ENCODE measurements at regions not wholly inside any gene's neighbourhood (a gene's known extent, or its start where the extent isn't known, plus 50 kb on each side); places are given as distances from the start of the nearest gene placed in this dataset.

DNA sequence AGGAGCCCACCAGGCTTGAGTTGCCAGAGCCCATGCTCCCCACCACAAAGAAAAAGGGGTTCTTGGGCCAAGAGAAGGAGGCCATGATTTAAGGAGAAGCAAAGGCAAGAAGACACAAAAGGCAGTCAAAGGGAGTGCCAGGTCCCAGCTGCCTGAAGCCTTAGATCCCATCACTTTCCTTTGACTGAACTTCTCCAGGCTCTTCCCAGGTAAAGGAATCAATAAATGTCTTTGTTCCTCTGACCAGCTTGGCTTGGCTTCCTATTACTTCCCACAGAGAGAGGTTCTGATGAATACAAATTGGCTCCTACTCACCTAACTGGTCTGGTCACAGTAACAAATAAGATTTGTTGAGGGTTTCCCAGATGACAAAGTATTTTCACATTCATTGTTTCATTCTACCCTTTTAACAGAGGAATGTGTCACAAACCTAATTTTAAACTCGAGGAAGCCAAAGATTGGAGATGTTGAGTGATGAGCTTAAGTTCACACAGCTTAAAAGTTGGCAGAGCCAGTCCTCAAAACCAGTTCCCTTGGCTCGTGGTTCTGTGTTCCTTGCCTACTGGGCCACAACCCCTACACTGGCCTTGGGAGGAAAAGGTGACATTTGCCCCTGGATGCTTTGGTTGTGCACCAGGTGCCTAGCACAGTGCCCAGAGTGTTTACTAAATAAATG lies 96.4 kb upstream of the SESN3 start:
- DNase-seq (ENCODE audit: low spot score) (no peak), ATAC-seq (no peak)
- intact Hi-C loops (cut with DNase I): no loop called here

DNA sequence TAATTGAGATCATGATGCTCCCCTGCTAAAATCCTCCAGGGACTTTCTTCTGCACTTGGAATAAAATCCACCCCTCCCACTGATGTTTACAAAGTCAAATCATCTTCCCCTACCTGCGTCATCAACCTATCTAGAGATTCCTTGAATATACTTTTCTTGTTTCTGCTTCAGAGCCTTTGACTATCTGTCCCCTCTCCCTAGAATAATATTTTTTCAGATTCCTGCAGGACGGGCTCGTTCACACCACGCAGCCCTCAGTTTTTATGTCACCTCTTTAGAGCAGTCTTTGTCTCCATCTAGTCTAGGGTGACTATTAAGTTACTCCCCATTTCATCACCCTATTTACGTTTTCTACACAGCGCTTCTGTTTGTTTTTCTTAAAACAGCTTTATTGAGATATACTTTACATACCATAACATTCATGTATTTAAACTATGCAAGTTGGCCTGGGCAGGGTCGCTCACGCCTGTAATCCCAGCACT lies 94.8 kb upstream of the SESN3 start:
- intact Hi-C loops (cut with DNase I): no loop called here
- ATAC-seq (peak; percentile 71), DNase-seq (ENCODE audit: low spot score) (no peak)

DNA sequence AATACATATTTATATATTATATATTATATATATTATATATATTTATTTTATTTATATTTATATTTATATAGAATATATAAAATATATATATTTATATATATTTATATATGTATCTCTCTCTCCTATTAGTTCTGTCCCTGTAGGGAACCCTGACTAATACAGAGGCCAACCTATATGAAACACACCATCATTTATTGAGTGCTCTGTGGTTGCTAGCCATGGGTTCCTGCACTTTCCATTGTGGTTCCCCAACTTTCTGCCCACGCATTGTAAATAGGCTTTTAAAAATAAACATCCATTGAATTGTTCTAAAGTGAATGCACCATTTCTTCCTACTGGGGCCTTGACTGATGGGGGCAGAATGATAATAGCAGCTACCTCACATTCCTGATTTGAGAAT lies 93.8 kb upstream of the SESN3 start:
- DNase-seq (ENCODE audit: low spot score) (no peak), ATAC-seq (no peak)
- intact Hi-C loops (cut with DNase I): no loop called here

DNA sequence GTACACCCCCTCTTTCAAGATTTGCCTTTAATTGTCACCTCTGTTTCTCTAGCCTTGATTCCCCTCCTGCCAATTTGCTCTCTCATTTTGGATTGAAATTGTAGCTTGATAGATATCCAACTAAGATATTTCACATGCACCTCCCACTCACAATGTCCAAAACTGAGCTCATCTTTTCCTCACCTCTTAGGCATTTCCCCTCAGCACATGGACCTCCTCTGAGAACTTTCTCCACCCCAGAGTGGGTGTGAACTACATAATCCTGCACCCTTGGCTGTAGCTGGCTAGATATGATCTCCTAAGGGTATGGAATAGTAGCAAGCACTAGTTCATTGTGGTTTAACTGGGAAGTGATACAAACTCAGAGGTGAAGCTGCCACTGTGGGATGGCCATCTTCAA lies 91.5 kb upstream of the SESN3 start:
- intact Hi-C loops (cut with DNase I): no loop called here
- ATAC-seq: peak; percentile 76
- no peak for DNase-seq (ENCODE audit: low spot score)

DNA sequence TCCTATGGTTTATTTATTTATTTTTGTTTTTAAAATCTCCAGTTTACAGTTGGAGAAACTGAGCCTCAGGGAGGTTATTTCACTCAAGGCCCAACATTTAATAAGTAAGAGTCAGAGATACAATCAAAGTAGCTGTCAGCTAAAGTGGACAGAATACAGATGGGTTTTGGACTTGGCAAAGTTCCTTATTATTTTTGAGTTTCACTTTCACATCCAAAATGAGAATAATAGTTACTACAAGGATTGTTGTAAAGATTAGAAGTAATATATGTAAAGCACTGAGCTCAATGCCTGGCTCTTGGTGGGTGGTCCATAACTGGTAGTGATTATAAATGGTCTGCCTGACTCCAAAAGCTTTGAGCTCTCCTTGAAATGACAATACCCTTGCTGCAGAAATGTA lies 87.5 kb upstream of the SESN3 start:
- intact Hi-C loops (cut with DNase I): no loop called here
- DNase-seq (ENCODE audit: low spot score): no peak
- no peak for ATAC-seq

DNA sequence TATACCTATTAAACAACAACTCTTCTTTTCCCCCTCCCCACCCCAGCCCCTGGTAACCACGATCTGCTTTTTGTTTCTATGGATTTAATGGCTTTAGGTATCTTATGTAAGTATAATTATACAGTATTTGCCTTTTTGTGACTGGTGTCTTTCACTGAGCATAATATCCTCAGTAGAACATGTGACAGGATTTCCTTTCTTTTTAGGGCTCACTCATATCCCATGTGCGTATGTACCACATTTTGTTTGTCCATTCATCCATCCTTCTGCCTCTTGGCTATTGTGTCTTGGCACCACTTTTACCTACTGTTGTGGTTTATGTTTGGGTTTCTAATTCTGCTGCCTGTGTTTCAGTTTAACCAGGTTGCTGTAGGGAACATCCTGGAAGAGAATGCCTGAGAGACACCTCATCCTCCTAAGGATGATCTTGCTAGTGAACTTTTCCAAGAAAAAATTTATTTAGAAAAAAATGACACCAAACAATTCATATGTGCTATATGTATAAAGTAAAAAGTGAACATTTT lies 77.6 kb upstream of the SESN3 start:
- ATAC-seq (no peak), DNase-seq (ENCODE audit: low spot score) (no peak)

DNA sequence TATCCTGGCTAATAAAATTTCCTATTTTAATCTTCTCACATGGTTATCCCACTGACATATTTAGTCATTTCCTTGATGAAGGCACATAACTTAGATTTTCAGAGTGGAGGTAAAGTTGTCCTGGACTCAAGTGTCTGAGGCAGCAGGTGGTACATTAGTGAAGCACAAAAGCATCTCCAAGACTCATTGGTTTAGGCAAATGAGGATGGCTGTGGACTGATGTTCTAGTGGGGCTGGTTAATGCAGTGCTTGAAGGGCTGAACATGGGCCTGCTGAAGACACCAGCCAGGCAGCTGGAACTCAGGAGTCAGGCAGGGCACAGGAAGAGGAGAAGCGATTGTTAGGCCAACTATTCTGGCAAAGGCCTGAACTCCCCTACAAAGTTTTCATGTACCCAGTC lies 76.3 kb upstream of the SESN3 start:
- ATAC-seq: no peak
- no peak for DNase-seq (ENCODE audit: low spot score)
- intact Hi-C loops (cut with DNase I): no loop called here

More for the DNA sequence above, 77.6 kb upstream of the SESN3 start:
- intact Hi-C loops (cut with DNase I): no loop called here

DNA sequence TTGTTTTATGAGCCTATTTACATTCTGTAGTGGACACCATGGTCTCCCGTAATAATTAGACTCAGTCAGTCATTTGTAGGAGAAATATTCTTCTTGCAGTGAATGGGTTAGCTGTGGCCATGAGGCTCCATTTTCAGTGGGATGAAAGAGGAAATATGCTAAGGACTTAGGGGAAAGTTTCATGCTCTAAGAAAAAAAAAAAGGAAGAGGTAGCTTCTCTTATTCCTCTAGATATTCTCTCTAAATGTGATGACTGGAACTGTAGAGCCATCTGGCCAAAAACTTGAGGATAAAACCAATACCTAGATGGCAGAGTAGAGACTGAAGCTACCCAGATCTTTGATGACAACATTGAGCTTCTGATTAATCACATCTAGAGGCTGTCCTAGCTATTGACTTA lies 75.8 kb upstream of the SESN3 start:
- intact Hi-C loops (cut with DNase I): no loop called here
- DNase-seq (ENCODE audit: low spot score): no peak

DNA sequence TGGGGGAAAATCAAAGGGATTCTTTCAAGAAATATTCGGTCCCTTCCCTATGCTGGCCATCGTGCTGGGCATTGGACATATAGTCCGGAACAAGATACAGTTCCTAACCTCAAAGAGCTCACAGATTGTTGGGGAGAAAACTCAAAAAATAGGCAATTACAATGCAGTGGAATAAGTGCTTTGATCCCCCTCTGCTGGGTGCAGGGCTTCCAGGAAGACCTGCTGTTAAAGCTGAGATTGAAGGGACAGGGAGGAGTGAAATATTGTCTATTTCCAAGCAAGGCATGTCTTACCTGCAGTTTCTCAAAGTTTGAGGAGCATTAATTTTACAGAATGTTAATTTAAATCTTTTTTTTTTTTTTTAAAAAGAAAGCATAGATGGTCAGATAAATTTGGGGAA lies 75.1 kb upstream of the SESN3 start:
- DNase-seq (ENCODE audit: low spot score) (no peak), ATAC-seq (peak; percentile 41)
- intact Hi-C loops (cut with DNase I): no loop called here

More for the DNA sequence above, 75.8 kb upstream of the SESN3 start:
- peak; percentile 34 for ATAC-seq

DNA sequence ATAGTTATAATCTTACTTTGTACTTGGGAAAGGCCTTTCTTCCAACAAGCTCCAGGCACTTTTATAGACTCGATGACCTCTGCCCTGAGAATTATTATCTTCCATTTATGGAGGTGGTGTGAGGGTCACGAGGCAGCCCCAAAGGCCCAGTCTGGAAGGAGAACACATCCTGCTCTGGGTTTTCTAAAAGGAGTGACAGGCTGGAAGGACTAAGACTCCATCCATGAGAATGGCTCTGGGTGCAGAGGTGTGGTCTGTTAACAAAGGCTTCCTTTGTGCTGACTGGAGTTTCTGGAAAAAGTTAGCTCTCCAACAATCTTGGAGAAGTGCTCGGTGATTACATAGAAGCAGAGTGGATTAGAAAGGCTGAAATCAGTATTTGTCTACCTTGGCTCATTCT lies 74.7 kb upstream of the SESN3 start:
- ATAC-seq: peak; percentile 85
- intact Hi-C loops (cut with DNase I): no loop called here

DNA sequence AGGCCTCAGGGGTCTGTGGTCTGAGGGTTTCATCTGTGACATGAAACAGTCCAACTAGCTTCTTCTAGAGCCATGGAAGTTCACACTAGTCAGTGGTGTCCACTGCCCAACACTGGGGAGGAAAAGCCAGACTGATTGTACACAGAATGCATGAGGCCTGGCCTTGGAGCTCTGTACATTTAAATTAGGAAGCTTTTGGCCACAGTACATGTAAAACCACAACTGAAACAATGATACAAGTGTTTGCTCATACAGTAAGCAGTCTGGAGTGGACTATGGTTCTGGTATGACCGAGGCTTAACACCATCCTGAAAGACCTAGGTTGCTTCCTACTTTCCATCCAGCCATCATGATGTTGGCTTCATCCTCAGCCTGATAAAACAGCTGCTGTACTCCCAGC lies 73.8 kb upstream of the SESN3 start:
- DNase-seq (ENCODE audit: low spot score): no peak
- intact Hi-C loops (cut with DNase I): no loop called here
- no peak for ATAC-seq

More for the DNA sequence above, 74.7 kb upstream of the SESN3 start:
- DNase-seq (ENCODE audit: low spot score): no peak

DNA sequence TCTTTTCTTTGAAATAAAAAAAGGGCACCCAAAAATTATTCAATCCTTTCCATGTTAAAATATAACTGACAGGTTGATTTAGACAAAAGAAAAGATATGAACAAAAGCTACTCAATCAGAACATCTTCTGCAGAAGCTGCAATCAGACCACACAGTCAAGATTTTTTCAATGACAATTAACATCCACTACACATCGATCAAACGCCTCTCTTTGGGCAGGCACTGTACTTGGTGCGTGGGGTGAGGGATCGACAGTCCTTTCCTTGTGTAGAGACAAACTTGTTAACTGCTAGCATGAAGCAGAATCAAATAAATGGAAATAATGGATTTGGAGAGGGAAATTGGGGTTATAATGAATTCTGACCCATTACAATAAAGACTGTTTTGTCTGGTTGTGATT lies 71.2 kb upstream of the SESN3 start:
- no peak for DNase-seq (ENCODE audit: low spot score)
- no peak for ATAC-seq
- intact Hi-C loops (cut with DNase I): no loop called here

DNA sequence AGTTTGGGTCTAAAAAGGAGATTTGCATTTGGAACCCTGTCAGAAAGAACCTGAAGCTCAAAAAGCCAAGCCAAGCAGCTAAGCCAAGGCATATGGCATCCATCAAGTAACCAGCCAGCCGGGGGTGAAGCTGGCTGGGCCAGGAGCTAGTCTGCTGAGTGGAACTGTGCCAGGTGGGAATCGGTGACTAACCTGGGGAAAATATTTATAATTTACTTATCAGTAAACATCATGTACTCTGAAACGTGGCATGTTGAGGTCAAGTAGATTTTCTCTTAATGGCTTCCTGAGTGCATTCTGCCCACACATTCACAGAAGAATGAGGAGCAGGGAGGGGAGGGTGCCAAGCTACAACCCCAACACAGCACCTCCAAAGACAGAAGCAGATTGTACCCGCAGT lies 70.5 kb upstream of the SESN3 start:
- intact Hi-C loops (cut with DNase I): no loop called here
- no peak for DNase-seq (ENCODE audit: low spot score)
- ATAC-seq: no peak

DNA sequence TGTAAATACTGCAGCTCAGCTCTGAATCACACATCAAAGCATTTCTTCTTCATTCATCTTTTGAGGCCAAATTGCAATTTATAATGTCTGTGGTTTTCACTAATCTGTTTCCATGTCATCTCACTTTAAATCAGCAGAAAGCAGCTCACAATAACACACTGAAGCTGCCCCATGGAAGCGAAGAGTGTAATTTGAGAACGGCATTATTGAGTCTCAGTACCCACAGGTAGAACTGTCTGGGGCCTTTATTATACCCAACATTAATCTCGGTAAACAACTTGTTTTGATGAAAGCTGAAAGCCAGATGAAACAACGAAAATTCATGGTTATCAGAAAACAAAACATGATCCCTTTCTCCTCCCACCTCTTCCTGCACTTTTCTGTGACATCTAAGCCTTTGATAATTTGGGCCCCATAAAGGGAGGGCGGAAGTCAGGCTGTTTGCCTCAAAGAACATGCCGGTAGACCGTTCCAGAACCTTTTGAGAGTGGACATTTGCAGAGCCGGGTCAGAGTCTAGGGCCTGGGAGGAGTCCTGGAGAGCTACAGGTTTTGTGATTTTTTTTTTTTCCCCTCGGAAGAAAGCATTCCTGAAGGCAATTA lies 68.2 kb upstream of the SESN3 start:
- DNase-seq (ENCODE audit: low spot score) (no peak), ATAC-seq (peak; percentile 40)
- intact Hi-C loops (cut with DNase I): no loop called here

DNA sequence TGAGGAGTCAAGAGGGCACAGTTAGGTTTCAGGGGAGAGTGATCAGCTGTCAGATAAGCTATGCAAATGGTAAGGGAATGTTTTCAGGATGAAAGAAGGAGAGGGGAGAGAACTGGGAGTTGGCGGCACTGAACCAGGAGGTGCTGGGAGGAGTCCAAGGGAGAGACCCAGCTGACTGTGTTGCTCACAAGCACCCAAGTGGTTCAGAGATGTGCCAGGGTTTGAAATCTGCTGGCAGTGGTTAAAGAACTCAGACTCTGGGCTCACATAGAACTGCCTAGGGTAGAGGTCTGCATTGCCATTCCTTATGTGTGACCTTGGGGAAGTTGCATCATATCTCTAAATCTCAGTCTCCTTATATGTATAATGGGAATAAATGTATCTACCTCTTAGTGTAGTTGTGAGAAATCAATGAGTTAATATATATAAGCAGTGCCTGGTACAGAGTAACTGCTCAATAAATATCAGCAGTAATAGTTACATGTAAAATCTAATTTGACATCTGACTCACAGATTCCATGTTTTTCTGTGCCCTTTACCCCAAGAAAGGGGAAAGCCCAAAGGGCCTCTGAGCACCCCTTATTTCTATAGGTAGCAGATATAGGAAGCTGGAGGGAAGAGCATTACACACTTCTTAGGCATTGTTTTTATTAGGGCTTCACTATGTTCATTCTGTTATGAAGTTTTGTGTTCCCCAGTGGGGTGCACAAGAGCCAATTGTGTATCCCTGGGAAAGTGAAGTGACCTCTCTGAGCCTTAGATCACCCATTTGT lies 66.9 kb upstream of the SESN3 start:
- no peak for DNase-seq (ENCODE audit: low spot score)
- no peak for ATAC-seq
- intact Hi-C loops (cut with DNase I): no loop called here

DNA sequence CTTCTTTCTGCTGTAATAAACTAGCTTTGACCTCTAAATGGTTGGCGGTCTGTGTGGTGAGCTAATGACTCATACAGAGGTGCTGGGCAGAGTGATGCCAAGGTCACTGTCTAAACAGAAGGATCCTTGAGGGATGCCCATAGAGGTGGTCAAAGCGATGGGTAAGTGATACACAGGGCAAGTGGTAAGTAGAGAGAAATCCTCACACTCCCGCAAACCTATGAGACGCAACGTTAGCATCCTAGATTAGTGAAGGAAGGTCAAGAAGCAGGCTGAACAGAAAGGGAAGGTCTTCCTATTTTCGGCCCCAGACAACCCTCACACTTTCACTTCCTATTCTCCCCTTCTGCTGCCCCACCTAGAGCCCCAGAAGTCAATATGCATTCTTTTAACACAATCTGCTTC lies 65.6 kb upstream of the SESN3 start:
- DNase-seq (ENCODE audit: low spot score) (no peak), ATAC-seq (no peak)
- intact Hi-C loops (cut with DNase I): no loop called here

DNA sequence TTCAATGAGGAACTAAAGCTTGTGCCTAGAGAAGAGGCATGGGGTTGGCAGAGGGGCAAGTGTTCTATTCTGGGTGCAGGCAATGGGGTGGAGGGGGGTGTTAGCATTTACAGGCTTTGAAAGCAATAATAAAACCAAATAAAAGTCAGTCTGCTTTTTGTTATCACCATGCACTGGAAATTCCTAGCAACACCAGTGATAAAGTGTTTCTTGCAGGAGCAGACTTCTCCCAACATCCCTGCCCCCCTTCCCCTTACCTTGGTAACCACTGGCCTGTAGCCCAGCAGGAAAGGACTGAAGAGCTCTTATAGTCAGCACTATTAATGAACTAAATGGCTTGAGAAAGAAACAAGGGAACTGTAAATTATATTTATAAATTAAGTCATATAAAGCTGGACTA lies 65.2 kb upstream of the SESN3 start:
- intact Hi-C loops (cut with DNase I): no loop called here
- DNase-seq (ENCODE audit: low spot score): no peak
- no peak for ATAC-seq

DNA sequence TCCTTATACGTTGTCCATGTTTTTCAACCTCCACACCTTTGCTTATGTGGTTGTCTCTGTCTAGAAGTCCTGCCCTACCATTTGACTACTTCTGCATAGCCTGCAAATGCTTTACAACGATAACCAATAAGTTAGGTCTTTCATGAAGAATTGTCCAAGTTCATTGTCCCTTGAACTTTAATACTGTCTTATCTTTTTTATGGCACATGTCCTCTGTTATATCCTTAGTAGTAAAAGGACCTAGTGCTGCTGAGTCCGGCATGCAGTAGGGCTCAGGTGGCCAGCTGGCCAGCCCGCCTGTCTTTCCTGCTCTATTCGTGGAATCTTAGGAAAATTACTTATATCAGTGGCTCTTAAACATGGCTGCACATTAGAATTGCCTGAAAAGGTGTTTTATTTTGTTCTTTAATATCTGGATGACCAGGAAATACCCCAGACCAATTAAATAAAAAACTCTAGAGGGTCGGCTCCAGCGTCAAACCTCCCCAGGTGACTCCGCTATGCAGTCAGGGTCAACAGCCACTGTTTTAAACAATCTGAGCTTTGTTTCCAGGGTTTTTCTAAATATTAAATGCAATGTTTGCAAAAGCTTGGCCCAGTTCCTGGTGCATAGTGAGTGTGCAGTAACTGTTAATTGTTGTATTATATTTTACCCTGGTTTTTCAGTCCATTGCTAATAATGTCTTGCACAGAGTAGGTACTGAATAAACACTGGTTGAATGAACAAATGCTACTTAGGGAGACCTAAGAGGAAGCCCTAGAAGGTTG lies 64.6 kb upstream of the SESN3 start:
- DNase-seq (ENCODE audit: low spot score) (no peak), ATAC-seq (no peak)
- intact Hi-C loops (cut with DNase I): no loop called here

DNA sequence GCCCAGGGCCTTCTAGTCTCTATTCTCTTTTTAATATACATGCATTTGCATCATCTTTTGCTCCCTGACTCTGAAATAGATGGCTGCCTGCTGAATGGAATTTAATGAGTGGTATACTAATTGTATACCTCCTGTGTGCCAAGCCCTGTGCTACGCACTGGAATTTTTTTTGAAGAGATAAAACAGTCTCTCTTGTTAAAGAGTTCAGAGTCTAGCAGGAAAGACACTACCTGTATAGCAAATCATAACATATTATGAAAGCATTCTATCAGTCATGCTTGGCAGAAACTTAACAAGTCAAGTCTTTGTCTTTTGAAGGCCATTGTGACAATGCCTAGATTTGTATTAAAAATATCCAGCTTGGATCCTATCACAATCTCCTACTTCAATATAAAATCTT lies 63.7 kb upstream of the SESN3 start:
- intact Hi-C loops (cut with DNase I): no loop called here
- no peak for ATAC-seq
- no peak for DNase-seq (ENCODE audit: low spot score)
